HG02943 (cell line): ENCODE measurements at regions not wholly inside any gene's neighbourhood (a gene's known extent, or its start where the extent isn't known, plus 50 kb on each side); places are given as distances from the start of the nearest gene placed in this dataset.
"Not testable (repeated sequence)": the region's sequence is repeated elsewhere in the genome, so short reads cannot be mapped to it uniquely, and the experiment has no call there.

Experiments used
- ATAC-seq: cut with Tn5 transposase; IDR thresholded peaks from one replicate; pipeline ENCODE4 v1.9.1; 2021; ENCODE audit warnings: mild to moderate bottlenecking, low read depth, moderate library complexity; ENCODE audit not compliant: unreplicated experiment

DNA sequence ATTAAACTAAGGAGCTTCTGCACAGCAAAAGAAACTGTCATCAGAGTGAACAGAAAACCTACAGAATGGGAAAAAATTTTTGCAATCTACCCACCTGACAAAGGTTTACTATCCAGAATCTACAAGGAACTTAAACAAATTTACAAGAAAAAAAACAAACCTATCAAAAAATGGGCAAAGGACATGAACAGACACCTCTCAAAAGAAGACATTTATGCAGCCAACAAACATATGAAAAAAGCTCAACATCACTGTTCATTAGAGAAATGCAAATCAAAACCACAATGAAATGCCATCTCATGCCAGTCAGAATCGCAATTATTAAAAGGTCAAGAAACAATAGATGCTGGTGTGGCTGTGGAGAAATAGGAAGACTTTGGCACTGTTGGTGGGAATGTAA, 218.5 kb upstream of the SMIM30 start:
- ATAC-seq, result not testable (repeated sequence)

DNA sequence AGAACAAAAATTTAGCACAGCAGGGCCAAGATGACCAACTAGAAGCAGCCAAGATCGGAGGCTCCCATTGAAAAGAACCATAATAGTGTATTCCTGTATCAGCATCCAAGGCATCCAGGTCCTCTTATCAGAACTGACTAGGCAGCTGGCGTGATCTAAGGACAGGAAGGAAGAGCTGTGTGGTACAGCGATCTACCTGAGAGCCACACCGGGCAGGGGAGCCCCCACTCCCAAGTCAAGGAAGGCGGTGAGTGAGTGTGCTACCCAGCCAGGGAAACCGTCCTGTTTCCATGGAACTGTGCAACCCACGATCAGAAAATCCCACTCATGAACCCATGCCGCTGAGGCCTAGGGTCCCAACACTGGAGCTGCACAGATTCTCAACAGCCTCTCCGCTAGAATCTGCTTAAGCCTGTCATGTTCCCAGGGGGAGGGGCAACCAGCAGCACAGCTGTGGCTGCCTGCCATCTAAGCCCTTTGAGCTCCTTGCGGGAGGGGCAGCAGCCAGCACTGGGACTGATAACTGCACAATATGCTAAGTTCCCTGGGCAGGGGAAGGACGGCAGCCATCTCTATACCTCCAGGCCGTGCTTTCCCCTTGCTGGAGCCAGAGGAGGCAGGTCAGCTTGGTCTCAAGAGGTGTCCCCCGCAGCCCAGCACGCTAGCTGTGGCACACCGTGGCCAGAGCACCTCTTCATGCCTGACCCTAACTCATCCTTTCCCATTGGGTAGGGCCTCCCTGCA, 213.0 kb upstream of the SMIM30 start:
- no peak for ATAC-seq

DNA sequence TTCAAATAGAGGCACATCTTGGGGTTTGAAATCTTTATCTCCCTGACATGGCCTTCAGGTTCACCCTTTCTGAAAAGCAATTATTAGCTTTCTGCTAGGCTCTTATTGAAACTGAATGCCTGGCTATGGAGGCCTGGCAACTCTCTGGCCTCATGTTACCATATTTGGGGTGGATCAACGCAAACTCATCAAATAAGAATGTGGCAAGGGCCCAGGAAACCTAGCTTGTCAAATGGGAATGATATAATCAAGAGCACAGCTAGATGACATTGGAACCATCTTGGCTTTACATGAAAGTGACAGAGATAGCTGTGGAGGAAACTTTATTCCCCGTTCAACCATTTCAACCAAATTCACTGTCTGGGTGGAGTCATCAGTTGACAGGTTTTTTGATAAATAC, 202.8 kb upstream of the SMIM30 start:
- no peak for ATAC-seq

DNA sequence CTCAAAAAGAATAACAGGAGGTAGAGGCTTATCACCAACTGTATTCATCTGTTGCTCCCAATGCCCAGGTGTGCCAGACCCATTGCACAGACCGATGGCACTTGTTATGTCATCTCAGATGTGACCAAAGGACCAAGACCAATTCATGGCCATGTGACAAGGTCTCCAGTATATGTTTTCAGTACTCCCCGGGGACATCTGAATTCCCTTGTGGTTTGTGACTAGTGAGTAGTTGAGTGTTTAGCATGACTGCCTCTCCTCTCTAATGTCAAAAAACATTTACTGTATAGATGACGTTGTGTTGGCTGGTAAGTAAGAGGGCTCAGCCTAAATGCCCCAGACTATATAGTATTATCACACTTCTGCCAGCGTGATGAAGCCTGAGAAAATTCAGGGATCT, 202.1 kb upstream of the SMIM30 start:
- ATAC-seq, result no peak

DNA sequence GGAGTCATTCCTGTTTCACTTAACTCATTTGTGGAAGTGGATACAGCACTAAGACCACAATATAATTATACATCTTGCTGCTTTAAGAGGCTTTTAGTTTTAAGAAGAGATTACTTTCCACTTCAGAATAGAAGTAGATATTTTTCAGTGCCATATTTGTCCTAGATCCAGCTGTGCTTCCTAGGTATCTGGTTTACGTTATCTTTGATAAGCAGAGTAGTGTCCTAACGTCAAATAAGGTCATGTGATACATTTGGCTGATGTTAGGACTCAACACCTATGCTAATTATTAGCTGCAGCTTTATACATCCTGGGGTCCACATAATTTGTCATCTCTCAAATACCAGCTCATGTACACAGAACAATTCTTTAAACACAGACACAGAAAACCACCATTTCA, 196.2 kb upstream of the SMIM30 start:
- ATAC-seq, result no peak

DNA sequence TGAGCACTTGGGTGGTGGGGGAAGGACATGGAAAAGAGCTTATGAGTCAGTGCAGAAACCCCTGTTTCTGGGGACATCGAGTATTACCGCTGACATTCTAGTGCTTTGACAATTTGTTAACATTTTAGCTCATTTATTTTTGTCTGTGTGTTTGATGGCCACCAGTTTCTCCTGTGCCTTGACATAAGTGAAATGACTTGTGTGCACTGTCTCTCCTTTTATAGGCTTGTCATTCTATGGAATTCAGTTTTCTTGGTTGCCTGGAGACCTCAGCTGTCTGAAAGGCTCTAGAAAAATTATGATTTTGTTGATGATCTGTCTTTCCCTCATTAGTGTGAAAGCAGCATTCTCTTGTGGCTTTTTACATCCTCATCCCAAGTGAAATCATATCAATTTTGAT, 190.0 kb upstream of the SMIM30 start:
- no peak for ATAC-seq

DNA sequence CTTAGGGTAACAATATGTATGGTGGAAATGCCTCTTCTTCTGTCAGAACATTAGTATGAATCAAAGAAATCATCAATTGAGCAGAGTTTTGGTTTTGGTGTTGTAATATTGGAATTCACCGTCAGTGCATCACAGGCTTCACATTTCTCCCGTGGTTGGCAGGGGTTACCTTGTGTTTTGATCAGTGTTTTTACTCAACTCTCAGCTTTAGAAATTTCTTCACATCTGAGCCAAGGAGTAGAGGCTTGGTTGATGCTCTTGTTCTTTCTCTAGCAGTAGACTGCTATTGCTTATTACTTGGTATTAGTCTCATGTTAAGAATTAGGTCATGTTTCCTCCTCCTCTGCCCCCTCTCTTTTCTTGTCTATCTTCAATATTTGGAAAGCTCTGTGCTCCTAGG, 188.8 kb upstream of the SMIM30 start:
- no peak for ATAC-seq

DNA sequence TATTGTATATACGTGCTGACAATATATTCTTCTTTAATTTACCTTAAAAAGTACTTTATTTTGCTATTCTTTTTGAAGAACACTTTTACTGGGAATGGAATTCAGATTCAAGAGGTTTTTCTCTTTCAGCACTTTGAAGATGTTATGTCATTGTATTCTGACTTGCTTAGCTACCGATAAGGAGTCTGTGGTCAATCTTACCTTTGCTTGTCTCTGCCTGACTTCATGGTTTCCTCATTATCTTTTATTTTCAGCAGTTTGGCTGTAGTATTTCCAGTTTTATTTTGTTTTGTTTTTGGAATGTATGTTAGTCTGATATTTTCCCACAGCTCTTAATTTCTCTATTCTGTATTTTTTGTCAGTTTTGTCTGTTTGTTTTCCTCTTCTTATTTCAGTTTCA, 187.9 kb upstream of the SMIM30 start:
- no peak for ATAC-seq

DNA sequence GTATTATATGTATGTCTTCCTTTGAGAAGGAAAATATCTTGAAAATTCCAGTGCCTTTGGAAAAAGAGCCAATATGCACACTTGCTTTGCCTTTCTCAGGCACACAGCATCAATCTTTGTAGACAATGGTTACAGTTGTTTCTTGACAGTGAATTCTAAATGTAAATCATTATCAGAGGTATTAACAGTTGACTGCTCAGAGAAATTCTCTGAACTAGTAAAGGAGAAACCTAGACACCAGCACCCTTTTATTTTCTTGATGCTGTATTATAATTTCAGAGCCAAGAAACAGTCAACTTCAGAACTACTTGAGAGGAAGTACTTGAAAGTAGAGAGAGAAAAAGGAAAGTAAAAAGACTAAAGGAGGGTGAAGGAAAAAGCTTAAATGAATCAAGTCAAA, 185.8 kb upstream of the SMIM30 start:
- ATAC-seq, result no peak

DNA sequence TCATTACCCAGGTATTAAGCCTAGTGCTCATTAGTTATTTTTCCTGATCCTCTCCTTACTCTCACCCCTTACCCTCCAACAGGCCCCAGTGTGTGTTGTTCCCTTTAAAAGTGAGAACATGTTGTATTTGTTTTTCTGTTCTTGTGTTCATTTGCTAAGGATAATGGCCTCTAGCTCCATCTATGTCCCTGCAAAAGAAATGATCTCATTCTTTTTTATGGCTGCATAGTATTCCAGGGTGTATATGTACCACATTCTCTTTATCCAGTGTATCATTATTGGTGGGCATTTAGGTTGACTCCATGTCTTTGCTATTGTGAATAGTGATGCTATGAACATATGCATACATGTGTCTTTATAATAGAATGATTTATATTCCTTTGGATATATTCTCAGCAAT, 185.0 kb upstream of the SMIM30 start:
- ATAC-seq, result not testable (repeated sequence)

DNA sequence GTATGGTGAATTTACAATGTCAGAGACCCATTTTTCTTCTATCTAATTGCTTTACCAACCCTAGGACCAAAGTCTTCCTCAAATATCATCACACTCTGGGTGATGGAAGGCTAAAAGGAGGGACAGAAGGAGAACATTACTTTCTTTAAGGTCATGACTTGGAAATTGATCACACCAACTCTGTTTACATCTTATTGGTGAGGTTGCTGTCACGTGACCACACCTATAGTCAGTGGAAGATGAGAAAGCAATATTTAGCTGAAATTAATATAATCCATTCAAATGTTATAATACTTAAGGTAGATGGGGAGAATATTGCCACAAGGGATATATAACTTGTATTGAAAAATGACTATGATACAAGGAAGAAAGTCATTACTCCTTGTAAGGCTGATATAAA, 183.6 kb upstream of the SMIM30 start:
- no peak for ATAC-seq

DNA sequence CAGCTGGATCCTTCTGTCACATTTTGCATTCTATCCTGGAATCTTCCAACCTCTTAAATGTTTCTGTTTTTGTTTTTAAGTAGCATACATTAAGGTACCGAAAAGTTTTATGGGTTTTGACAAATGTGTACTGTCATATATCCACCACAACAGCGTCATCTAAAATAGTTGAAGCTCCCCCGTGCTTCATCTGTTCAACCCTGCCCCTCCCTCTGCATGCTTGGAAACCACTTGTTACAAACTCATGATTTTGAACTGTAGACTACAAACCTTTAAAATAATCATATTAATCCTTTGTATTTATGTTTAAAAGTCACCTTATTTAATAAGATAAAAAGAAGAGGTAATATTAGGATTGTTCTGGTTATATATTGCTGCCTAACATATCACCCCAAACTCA, 182.8 kb upstream of the SMIM30 start:
- ATAC-seq, result no peak

DNA sequence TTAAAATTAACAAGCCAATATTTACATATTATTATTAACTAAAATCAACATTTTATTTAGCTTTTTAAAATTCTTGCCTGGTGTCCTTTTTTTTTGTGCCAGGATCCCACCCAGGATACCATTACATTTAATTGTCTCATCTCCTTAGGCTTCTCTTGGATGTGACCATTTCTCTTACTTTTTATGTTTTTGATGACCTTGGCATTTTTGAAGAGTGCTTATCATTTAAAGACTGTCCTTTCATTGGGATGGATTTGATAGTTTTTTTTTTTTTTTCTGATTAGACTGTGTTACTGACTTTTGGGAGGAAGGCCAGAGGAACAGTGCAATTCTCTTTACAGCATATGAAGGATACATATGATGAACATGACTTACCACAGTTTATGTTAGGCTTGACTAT, 181.4 kb upstream of the SMIM30 start:
- no peak for ATAC-seq

DNA sequence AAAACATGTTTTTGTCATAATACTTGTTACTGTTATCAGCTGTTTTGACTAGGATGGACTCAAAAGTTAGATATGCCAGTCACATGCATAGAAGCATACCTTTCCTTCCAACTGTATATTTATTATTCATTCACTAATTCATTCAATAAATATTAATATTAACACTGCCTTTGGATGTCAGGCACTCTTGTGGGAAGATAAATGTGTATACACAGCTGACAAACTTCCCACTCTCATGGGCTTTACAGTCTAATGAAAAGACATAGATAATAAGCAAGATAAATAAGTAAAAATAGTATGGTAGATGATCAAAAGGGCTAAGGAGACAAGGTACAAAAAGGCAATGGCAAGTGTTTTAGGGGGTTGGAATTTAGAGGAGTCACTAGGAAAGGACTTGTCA, 180.1 kb upstream of the SMIM30 start:
- ATAC-seq, result no peak

DNA sequence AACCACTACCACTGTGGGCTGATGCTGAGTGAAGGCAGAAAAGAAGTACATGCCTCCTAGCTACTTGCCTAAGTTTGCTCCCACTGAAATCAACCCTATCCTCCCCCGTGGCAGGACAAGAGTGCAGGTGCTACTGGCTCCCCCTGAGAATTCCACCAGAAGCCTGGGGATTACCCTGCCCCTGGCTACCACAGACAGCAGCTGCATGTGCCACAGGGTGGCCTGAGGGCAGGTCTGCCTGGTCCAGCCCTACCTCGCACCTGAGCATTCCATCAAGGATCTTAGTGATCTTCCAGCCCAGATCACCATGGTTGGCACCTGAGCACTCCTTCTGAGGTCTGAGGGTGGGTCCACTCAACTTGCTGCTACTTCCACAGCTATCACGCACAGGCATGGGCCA, 176.4 kb upstream of the SMIM30 start:
- no peak for ATAC-seq

DNA sequence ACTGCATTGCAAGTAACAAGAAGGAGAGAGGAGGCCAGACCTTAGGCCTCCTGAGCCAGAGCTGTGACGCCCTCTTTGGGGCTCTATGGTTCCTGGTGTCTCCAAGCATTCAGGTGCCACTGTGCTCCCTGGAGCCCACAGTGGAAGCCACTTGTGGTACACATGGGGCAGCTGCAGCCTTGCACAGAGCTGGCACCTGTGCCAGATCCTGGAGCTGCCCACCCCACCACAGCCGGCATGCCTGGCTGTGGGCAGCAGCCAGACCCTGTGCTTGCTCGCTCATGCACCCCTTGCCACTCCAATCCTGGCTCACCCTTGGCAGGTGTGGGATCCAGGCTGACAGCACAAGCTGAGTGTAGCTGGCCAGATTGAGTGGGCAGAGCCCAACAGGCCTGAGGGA, 173.8 kb upstream of the SMIM30 start:
- ATAC-seq, result no peak

DNA sequence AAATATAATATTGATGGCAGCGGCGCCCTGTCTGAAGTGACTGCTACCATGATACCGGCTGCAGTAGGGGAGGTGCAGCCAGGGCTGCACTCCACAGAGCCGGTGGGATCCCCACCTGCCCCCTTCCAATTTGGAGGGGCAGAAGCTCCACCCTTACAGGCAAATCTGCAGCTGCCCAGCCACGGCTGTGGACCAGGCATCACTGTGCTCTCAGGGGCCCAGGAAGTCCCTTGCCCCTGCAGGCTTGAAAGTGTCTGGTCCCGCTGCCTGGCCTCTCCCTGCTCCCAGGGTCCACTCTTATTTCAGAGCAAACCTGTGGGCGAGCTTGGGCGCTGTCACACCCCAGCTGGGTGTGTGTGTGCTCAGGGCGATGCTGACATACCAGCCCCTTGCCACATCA, 172.7 kb upstream of the SMIM30 start:
- no peak for ATAC-seq

DNA sequence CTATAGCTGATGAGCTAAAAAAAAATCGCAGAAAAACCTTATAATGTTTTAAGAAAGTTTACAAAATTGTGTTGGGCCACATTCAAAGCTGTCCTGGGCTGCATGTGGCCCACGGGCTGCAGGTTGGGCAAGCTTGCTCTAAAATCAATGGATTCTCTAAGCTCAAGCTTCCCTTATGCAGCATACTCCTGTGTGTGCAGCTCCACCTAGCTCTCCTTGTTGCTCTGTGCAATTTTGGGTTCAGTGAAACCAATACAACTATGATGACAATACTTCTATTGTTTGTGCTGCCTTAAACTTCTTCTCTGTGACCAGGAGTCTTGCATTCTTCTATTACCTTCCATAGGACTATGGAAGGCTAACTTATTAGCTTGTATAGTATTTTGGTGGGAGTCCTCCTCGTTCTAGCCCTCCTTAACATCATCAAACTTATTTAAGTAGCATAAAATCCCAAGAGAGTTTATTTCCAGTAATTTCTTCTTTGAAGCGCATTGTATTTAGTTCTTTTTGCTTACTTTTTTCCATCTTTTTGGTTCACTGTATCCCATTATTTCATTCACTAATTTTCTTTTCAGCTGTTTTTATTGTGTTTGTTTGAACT, 170.9 kb upstream of the SMIM30 start:
- ATAC-seq, result no peak

DNA sequence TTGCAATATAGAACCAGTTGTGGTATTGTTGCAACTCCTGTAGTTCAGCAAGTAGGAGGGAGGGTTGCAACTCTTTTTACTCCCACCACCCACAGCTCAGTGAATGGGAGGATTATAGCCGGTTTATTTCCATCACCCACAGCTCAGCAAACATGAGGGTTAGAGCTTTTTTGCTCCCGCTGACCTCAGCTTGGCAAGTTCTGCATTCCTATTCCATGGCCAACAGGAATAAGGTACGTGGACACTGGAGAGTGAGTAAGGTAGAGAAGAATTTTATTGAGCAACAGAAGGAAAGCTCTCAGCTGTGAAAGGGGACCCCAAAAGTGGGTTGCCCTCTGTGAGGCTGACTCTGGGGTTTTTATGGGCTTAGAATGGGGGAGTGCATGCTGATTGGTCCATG, 167.1 kb upstream of the SMIM30 start:
- no peak for ATAC-seq

DNA sequence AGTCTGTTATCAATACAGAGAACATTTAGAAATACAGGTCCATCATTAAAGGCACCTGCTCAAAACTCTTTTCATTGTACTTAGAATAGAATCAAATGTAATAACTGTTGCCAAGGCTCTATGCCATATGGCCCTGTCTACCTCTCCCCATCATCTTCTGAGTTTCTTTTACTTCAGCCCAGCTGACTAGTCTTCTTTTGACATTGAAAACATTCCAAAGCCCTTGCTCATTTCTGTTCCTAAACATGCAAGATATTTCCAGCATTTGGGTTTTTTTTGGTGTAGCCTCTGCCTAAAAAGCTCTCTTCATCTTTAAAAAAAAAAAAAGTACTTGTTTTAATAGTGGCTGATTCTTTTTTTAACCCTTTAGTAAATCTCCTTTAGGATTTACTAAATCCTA, 165.5 kb upstream of the SMIM30 start:
- no peak for ATAC-seq

DNA sequence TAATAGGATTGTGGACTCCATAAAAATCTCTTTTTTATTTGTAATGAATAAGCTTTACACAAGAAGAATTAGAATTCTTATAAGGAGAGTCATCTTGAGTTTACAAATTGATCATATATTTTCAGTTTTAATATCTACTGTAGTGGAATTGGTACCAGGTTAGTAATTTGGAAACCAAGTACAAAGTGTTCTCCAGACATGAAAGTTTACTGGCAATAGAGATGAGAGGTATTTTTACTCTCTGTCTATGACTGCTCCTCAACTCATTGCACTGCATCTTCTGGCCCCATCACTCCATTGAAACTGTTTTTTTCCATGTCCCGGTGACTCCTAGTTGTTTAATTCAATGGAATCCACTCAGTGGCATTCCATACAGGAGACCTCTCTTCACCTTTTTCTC, 164.5 kb upstream of the SMIM30 start:
- no peak for ATAC-seq

DNA sequence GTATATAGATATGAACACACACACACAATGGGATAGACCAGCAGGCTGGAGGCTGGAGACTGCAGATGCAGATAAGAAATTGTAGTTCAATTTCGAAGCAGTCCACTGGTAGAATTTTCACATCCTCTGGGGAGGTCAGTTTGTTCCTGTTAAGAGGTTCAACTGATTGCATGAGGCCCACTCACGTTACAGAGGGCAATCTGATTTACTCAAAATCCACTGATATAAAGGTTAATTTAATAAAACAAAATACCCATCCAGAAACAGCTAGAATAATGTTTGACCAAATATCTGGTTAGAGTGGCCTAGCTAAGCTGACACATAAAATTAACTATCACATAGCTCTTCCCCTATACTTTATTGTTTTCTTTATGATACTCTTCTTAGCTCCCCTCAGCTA, 162.9 kb upstream of the SMIM30 start:
- no peak for ATAC-seq

DNA sequence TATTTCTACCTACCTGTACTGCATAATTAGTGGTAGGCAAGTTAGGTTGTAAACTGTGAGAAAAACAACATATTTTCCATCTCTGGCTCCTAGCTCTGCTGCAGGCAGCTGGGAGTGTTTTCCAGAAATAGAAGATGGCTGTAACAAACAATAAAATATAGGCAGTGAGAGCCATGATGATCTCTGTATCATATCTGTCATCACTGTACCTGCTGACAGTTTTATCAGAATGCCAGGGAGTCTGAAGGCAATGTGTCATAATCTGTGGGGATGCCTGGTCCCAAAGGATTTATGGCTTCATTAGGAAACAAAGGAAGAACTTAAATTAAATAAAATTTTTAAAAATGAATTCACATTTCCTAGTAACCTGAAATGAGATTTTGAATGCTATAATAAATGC, 160.9 kb upstream of the SMIM30 start:
- no peak for ATAC-seq
